H1 (cell line): ENCODE measurements at regions not wholly inside any gene's neighbourhood (a gene's known extent, or its start where the extent isn't known, plus 50 kb on each side); places are given as distances from the start of the nearest gene placed in this dataset.

Source experiments
- CTCF ChIA-PET: fragments of 300-600 bp; sonication (Branson Sonifier 250); formaldehyde crosslinking; loops from one replicate; lab custom pipeline; 2021; ENCODE audit not compliant: partially characterized antibody; lab: Charles Lee
- POLR2A ChIA-PET: fragments of 300-600 bp; sonication (Branson Sonifier 250); formaldehyde crosslinking; loops from one replicate; lab custom pipeline; 2021; ENCODE audit warnings: inconsistent platforms; ENCODE audit not compliant: partially characterized antibody; lab: Charles Lee
- DNase-seq, 2 experiments: peaks; one replicate each; pipeline versions ENCODE4 v3.0.0 to v3.0.0-alpha.2; 2010 to 2022; ENCODE audit warnings: low spot score in 2 of 2, low read depth in 1 of 2, mixed read lengths in 1 of 2
- FAIRE-seq: peaks from 2 replicates; lab custom pipeline; 2011; peaks lifted over from hg19 to GRCh38; lab: Jason Lieb, UNC
- H2AFZ ChIP-seq: 2 replicates; pipeline ENCODE4 v1.8.1; 2012; ENCODE audit warnings: low read length, inconsistent platforms
- H2AK5ac ChIP-seq: 2 replicates; pipeline ENCODE4 v1.6.1; 2013; ENCODE audit warnings: low read depth, low read length
- H2BK120ac ChIP-seq: replicated peaks from 2 replicates; pipeline ENCODE3; 2013; ENCODE audit warnings: low read depth, low read length, inconsistent platforms
- H2BK12ac ChIP-seq: 2 replicates; pipeline ENCODE4 v1.6.1; 2013; ENCODE audit warnings: low read depth, low read length
- H2BK15ac ChIP-seq: 2 replicates; pipeline ENCODE4 v1.6.1; 2013; ENCODE audit warnings: low read length
- H2BK20ac ChIP-seq: 2 replicates; pipeline ENCODE4 v1.6.1; 2013; ENCODE audit warnings: low read length
- H2BK5ac ChIP-seq: 2 replicates; pipeline ENCODE4 v1.6.1; 2013; ENCODE audit warnings: low read depth, low read length
- H3K14ac ChIP-seq: 2 replicates; pipeline ENCODE4 v1.6.1; 2013; ENCODE audit warnings: inconsistent platforms; ENCODE audit not compliant: insufficient read length
- H3K18ac ChIP-seq: 2 replicates; pipeline ENCODE4 v1.6.1; 2013; ENCODE audit warnings: low read length; ENCODE audit errors: extremely low read depth
- H3K23ac ChIP-seq: 2 replicates; pipeline ENCODE4 v1.6.1; 2013; ENCODE audit warnings: inconsistent platforms; ENCODE audit not compliant: insufficient read length
- H3K23me2 ChIP-seq: 2 replicates; pipeline ENCODE4 v1.6.1; 2013; ENCODE audit warnings: low read depth, low read length
- H3K27ac ChIP-seq: 2 replicates; pipeline ENCODE4 v1.6.1; 2011; ENCODE audit warnings: low read depth, low read length, inconsistent platforms
- H3K27me3 ChIP-seq, 4 experiments: replicated peaks in 1 of 4; 1 replicate in 1 of 4; 2 replicates in 3 of 4; pipeline versions ENCODE4 v1.6.1 to v1.8.1; 2011 to 2013; ENCODE audit warnings: low read length in 3 of 4, mild to moderate bottlenecking in 3 of 4, inconsistent platforms in 2 of 4, mixed read lengths in 2 of 4, moderate library complexity in 1 of 4; ENCODE audit not compliant: control insufficient read depth in 3 of 4, insufficient read depth in 3 of 4; ENCODE audit errors: extremely low read depth in 1 of 4
- H3K36me3 ChIP-seq, 4 experiments: 2 replicates each; pipeline versions ENCODE4 v1.6.1 to v1.8.1; 2011 to 2013; ENCODE audit warnings: mild to moderate bottlenecking in 4 of 4, low read length in 3 of 4, moderate library complexity in 2 of 4, control low read depth in 1 of 4, inconsistent platforms in 1 of 4; ENCODE audit not compliant: insufficient read depth in 4 of 4, control insufficient read depth in 2 of 4
- H3K4ac ChIP-seq: replicated peaks from 2 replicates; pipeline ENCODE3; 2013; ENCODE audit warnings: low read length, low read depth, mixed read lengths, inconsistent platforms; ENCODE audit not compliant: insufficient read length
- H3K4me1 ChIP-seq, 4 experiments: replicated peaks in 1 of 4; 1 replicate in 1 of 4; 2 replicates in 3 of 4; pipeline versions ENCODE4 v1.6.1 to v1.8.1; 2011 to 2013; ENCODE audit warnings: low read length in 3 of 4, inconsistent platforms in 2 of 4, mixed read lengths in 1 of 4; ENCODE audit not compliant: insufficient read depth in 4 of 4, control insufficient read depth in 3 of 4
- H3K4me2 ChIP-seq, 2 experiments: 2 replicates each; pipeline versions ENCODE4 v1.6.1 to v1.8.1; 2011 to 2013; ENCODE audit warnings: low read depth in 2 of 2, low read length in 2 of 2, control low read depth in 1 of 2, inconsistent platforms in 1 of 2, mild to moderate bottlenecking in 1 of 2; ENCODE audit not compliant: insufficient read depth in 1 of 2
- H3K4me3 ChIP-seq, 4 experiments: fragments of 200-600, 300-600 bp in 1 of 4; sonication (generic), shearing (Covaris generic), sonication (Bioruptor Twin) in 1 of 4; 2 replicates each; pipeline versions ENCODE4 v1.5.1 to v1.8.1; 2011 to 2016; ENCODE audit warnings: low read length in 4 of 4, low read depth in 3 of 4, control low read depth in 2 of 4, inconsistent platforms in 2 of 4, mild to moderate bottlenecking in 2 of 4, mixed read lengths in 1 of 4, moderate library complexity in 1 of 4; ENCODE audit not compliant: insufficient read depth in 2 of 4; ENCODE audit errors: extremely low read depth in 1 of 4
- H3K56ac ChIP-seq: replicated peaks from 2 replicates; pipeline ENCODE3; 2013; ENCODE audit warnings: low read depth, mild to moderate bottlenecking, mixed read lengths, low read length, inconsistent platforms; ENCODE audit not compliant: insufficient read length
- H3K79me1 ChIP-seq: 2 replicates; pipeline ENCODE4 v1.6.1; 2013; ENCODE audit warnings: low read depth, low read length, control low read depth
- H3K79me2 ChIP-seq, 2 experiments: 2 replicates each; pipeline versions ENCODE4 v1.6.1 to v1.8.1; 2012 to 2013; ENCODE audit warnings: low read length in 2 of 2, mild to moderate bottlenecking in 2 of 2, inconsistent platforms in 1 of 2; ENCODE audit not compliant: insufficient read depth in 2 of 2, control insufficient read depth in 1 of 2
- H3K9ac ChIP-seq, 4 experiments: replicated peaks in 1 of 4; 1 replicate in 1 of 4; 2 replicates in 3 of 4; pipeline versions ENCODE4 v1.6.1 to v1.8.1; 2011 to 2013; ENCODE audit warnings: low read depth in 3 of 4, low read length in 3 of 4, control low read depth in 2 of 4, mild to moderate bottlenecking in 2 of 4, moderate library complexity in 2 of 4, inconsistent platforms in 1 of 4; ENCODE audit errors: extremely low read depth in 1 of 4
- H3K9me3 ChIP-seq, 2 experiments: 2 replicates each; pipeline versions ENCODE4 v1.6.1 to v1.8.1; 2012 to 2013; ENCODE audit warnings: mild to moderate bottlenecking in 2 of 2, moderate library complexity in 2 of 2, control low read depth in 1 of 2, inconsistent platforms in 1 of 2, low read depth in 1 of 2, low read length in 1 of 2, mixed read lengths in 1 of 2; ENCODE audit not compliant: insufficient read depth in 2 of 2
- H4K20me1 ChIP-seq, 2 experiments: replicated peaks in 1 of 2; 2 replicates each; pipeline versions ENCODE3 to v1.8.1; 2011 to 2013; ENCODE audit warnings: inconsistent platforms in 2 of 2, low read length in 2 of 2, mild to moderate bottlenecking in 1 of 2; ENCODE audit not compliant: insufficient read depth in 2 of 2, control insufficient read depth in 1 of 2
- H4K5ac ChIP-seq: 2 replicates; pipeline ENCODE4 v1.6.1; 2013; ENCODE audit warnings: low read length, low read depth, mixed read lengths, inconsistent platforms; ENCODE audit not compliant: insufficient read length
- H4K8ac ChIP-seq: 2 replicates; pipeline ENCODE4 v1.8.0; 2013; ENCODE audit warnings: mild to moderate bottlenecking, moderate library complexity, low read length, inconsistent platforms; ENCODE audit not compliant: insufficient read depth; ENCODE audit errors: extremely low read depth
- H4K91ac ChIP-seq: replicated peaks from 2 replicates; pipeline ENCODE3; 2013; ENCODE audit warnings: low read length, mixed read lengths, inconsistent platforms; ENCODE audit not compliant: insufficient read length
- BACH1 ChIP-seq: IDR thresholded peaks from 2 replicates; pipeline ENCODE4 v1.6.1; 2012; ENCODE audit warnings: low read length, improper control_type of control experiment
- NRF1 ChIP-seq: IDR thresholded peaks from 2 replicates; pipeline ENCODE4 v1.6.1; 2011; ENCODE audit warnings: mild to moderate bottlenecking, low read depth, low read length, improper control_type of control experiment
- POU5F1 ChIP-seq: IDR thresholded peaks from 2 replicates; pipeline ENCODE4 v1.6.1; 2011; ENCODE audit warnings: low read depth, mild to moderate bottlenecking, low read length, moderate library complexity
- RAD21 ChIP-seq, 2 experiments: IDR thresholded peaks in 1 of 2; conservative IDR thresholded peaks in 1 of 2; 2 replicates each; pipeline ENCODE4 v1.6.1; 2011; ENCODE audit warnings: low read depth in 2 of 2, low read length in 2 of 2, improper control_type of control experiment in 1 of 2, inconsistent platforms in 1 of 2, mild to moderate bottlenecking in 1 of 2, moderate library complexity in 1 of 2
- SP4 ChIP-seq: IDR thresholded peaks from 2 replicates; pipeline ENCODE4 v1.6.1; 2012; ENCODE audit warnings: low read length, inconsistent platforms
- TAF7 ChIP-seq: optimal IDR thresholded peaks from 2 replicates; pipeline ENCODE3; 2011; ENCODE audit warnings: low read depth, mild to moderate bottlenecking, inconsistent platforms, low read length, moderate library complexity, borderline replicate concordance
- YY1 ChIP-seq: IDR thresholded peaks from 2 replicates; pipeline ENCODE4 v1.6.1; 2011; ENCODE audit warnings: low read depth, mild to moderate bottlenecking, low read length
- WGBS, 2 experiments: shearing (Covaris generic) in 1 of 2; methylation state at CpG; one replicate each; pipeline versions ENCODE4 v1.1.6 to v1.1.7; 2013 to 2015; ENCODE audit warnings: low lambda C conversion rate in 2 of 2, mixed read lengths in 2 of 2, inconsistent platforms in 1 of 2, low coverage in 1 of 2, missing lambda C conversion rate in 1 of 2; ENCODE audit not compliant: insufficient replicate concordance in 2 of 2, insufficient coverage in 1 of 2, insufficient read length in 1 of 2; ENCODE audit errors: extremely low coverage in 1 of 2, missing lambda C conversion rate in 1 of 2; 5-methylcytosine and 5-hydroxymethylcytosine counted together
- TF ChIP-seq, protein P1 (sequence below): IDR thresholded peaks from 2 replicates; pipeline ENCODE4 v1.6.1; 2012; ENCODE audit warnings: inconsistent platforms
- TF ChIP-seq, protein P2 (sequence below): IDR thresholded peaks from 2 replicates; pipeline ENCODE4 v1.6.1; 2011; ENCODE audit warnings: low read length, improper control_type of control experiment

DNA sequence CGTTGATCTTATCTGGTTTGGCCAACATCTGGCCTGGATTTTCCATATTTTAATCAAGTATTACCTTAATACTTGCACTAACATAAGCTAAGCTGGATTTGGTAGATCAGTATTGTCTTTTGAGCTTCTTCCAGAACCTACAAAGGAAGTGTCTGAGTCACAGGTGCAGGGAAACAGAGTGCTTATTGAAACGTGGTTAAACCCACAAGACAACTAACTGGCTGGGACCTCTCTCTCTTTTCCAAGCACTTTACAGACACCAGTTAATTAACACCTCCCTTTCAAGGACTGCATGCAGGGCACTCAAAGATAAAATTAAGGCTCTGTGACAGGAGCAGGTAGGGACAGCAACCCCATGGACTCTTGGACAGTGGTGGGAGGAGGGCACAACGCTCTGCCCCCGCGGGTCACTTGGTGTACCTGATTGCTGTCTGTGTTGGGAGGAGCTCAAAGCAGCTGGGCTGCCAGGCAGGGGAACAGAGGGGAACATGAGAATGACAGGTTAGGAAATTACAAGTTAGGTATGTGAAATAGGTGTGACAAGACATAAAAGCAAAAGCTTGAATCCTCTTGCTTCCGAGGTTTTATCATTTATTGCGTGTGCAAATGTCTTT is 133.7 kb upstream of the MON1B start:
- Histone ChIP-seq H2BK12ac (no peak overlapping the region), H3K79me2 (no peaks in the 10 kb centered on the region), H3K9me3 (no peaks in the 10 kb centered on the region), H4K91ac (no peak overlapping the region), H4K20me1 (no peaks in the 10 kb centered on the region), H2BK5ac (no peak overlapping the region), H3K4me3 (no peak overlapping the region), H2AK5ac (no peak overlapping the region), H3K4me1 (no peaks in the 10 kb centered on the region), H4K8ac (no peak overlapping the region), H2BK20ac (no peak overlapping the region), H3K23me2 (no peaks in the 10 kb centered on the region), H2BK120ac (no peak overlapping the region), H2AFZ (no peak overlapping the region), H3K27ac (no peak overlapping the region), H3K4me2 (no peak overlapping the region), H3K56ac (no peak overlapping the region), H4K5ac (no peak overlapping the region), H3K9ac (no peak overlapping the region), H2BK15ac (no peak overlapping the region), H3K4ac (no peak overlapping the region), H3K18ac (no peak overlapping the region), H3K23ac (no peak overlapping the region), H3K14ac (no peak overlapping the region), H3K36me3 (no peaks in the 10 kb centered on the region), H3K27me3 (no peaks in the 10 kb centered on the region), H3K79me1 (no peaks in the 10 kb centered on the region)
- WGBS, 2 experiments = 84% methylated on average over 6 of the region's 7 CpGs; no CpG with 5 or more reads in 1 of the 2 experiments
- ChIA-PET POLR2A (no interaction called here), CTCF (interaction anchor here (0.6 to 1.5 kb wide), 6 partner anchors 9 to 1226 kb away, joined by 3 to 5 read pairs (median 3); no protein-coding TSS in a partner anchor)
- no peak for TF ChIP-seq NRF1
- no peak for TF ChIP-seq YY1
- TF ChIP-seq RAD21 (IDR thresholded peaks at IDR 0.05 in 1 of 2, conservative IDR thresholded peaks at IDR 0.05 in 1 of 2; ENCODE audit: low read depth in 2 of 2, low read length in 2 of 2) = no peak
- TF ChIP-seq, protein P1, sequence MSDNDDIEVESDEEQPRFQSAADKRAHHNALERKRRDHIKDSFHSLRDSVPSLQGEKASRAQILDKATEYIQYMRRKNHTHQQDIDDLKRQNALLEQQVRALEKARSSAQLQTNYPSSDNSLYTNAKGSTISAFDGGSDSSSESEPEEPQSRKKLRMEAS = no peak
- TF ChIP-seq, protein P2, sequence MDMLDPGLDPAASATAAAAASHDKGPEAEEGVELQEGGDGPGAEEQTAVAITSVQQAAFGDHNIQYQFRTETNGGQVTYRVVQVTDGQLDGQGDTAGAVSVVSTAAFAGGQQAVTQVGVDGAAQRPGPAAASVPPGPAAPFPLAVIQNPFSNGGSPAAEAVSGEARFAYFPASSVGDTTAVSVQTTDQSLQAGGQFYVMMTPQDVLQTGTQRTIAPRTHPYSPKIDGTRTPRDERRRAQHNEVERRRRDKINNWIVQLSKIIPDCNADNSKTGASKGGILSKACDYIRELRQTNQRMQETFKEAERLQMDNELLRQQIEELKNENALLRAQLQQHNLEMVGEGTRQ = no peak
- no peak for TF ChIP-seq BACH1
- TF ChIP-seq TAF7 = no peak
- TF ChIP-seq SP4 = no peak
- no peak for TF ChIP-seq POU5F1
- DNase-seq (no peak), FAIRE-seq (no peak)
